ENCODE measurements at regions not wholly inside any gene's neighbourhood (a gene's known extent, or its start where the extent isn't known, plus 50 kb on each side); places are given as distances from the start of the nearest gene placed in this dataset.

DNA sequence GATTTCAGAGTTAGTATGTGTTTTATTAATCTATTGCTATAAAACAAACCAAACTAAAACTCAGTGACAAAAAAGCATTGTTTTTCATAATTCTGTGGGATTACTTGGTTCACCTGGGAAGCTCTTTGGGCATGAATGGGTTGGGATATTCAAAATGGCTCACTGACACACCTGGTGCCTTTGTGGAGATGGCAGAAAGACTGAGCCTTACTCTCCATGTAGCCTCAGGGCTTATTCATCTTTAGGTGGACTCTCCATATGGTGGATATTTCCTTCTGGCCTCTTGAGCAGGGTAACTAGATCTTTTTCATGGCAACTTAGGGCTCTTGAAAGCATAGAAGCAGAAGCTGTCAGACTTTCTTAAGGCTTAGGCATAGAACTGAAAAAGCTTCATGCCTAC, 1102.8 kb upstream of the SEL1L start:
- no peak for TF ChIP-seq POLR2AphosphoS5 (IDR thresholded peaks at IDR 0.05)
- TF ChIP-seq, protein P1, sequence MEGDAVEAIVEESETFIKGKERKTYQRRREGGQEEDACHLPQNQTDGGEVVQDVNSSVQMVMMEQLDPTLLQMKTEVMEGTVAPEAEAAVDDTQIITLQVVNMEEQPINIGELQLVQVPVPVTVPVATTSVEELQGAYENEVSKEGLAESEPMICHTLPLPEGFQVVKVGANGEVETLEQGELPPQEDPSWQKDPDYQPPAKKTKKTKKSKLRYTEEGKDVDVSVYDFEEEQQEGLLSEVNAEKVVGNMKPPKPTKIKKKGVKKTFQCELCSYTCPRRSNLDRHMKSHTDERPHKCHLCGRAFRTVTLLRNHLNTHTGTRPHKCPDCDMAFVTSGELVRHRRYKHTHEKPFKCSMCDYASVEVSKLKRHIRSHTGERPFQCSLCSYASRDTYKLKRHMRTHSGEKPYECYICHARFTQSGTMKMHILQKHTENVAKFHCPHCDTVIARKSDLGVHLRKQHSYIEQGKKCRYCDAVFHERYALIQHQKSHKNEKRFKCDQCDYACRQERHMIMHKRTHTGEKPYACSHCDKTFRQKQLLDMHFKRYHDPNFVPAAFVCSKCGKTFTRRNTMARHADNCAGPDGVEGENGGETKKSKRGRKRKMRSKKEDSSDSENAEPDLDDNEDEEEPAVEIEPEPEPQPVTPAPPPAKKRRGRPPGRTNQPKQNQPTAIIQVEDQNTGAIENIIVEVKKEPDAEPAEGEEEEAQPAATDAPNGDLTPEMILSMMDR (IDR thresholded peaks at IDR 0.05), result no peak
- no peak for TF ChIP-seq POLR2A (IDR thresholded peaks at IDR 0.05)
- Histone ChIP-seq H3K36me3 (no peaks in the 10 kb centered on the region), H3K4me3 (no peak overlapping the region), H3K4me1 (replicated peaks) (no peaks in the 10 kb centered on the region), H3K9me3 (no peaks in the 10 kb centered on the region), H3K27me3 (replicated peaks; ENCODE audit: insufficient read depth) (no peaks in the 10 kb centered on the region), H3K27ac (no peak overlapping the region)
- no peak for DNase-seq (ENCODE audit: low spot score)
- intact Hi-C loops (cut with DNase I), result no loop called here

DNA sequence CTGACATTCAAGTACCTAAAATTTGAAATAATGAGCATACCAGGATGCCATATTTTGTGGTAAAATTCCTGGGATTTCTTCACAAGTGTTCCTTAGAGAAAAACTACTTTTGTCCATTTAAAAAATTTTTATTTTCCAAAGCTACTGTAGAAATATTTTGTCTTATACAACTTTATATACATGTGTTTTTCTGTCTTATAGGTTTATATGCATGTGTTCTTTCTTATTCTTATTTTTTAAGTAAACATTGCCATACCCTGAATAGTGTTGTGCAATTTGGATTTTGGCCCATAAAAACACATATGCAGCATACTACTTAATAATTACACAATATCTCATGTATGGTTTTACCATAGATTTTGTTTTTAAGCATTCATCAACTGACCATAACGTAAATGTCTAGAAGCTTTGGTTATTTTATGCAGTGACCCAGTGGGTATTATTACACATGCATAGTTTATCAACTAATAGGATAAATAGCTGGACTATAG, 1107.4 kb upstream of the SEL1L start:
- Histone ChIP-seq H3K4me3 (no peak overlapping the region), H3K36me3 (no peaks in the 10 kb centered on the region), H3K9me3 (no peaks in the 10 kb centered on the region), H3K4me1 (replicated peaks) (no peaks in the 10 kb centered on the region), H3K27me3 (replicated peaks; ENCODE audit: insufficient read depth) (no peaks in the 10 kb centered on the region), H3K27ac (no peak overlapping the region)
- intact Hi-C loops (cut with DNase I), result no loop called here
- no peak for DNase-seq (ENCODE audit: low spot score)
- WGBS, result 98% methylated on average over 1 of the region's 1 CpG
- TF ChIP-seq POLR2A (IDR thresholded peaks at IDR 0.05), result no peak
- no peak for TF ChIP-seq POLR2AphosphoS5 (IDR thresholded peaks at IDR 0.05)
- TF ChIP-seq, protein P1 (IDR thresholded peaks at IDR 0.05), result no peak

DNA sequence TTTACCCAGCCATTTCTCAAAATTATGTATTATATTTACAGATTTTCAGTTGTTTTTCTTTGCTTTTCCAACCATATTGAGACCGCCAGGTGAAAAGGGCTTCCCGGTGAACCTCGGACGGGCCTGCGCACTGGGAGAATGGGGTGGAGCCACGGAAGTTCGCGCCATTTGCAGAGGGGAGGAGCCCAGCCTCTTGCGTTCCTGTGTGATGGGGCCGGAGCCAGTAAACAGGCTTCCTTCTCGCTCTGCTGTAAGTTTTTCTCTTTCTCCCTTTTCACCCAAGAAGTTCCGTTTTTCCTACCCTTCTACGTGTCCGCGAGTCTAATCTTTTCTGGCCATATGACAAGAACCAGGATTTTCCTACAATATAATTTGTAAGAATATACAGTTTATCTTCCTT, 1108.8 kb upstream of the SEL1L start:
- Histone ChIP-seq H3K27ac (no peak overlapping the region), H3K9me3 (no peaks in the 10 kb centered on the region), H3K36me3 (no peaks in the 10 kb centered on the region), H3K4me3 (no peak overlapping the region), H3K27me3 (replicated peaks; ENCODE audit: insufficient read depth) (no peaks in the 10 kb centered on the region), H3K4me1 (replicated peaks) (no peaks in the 10 kb centered on the region)
- intact Hi-C loops (cut with DNase I), result no loop called here
- 91% methylated on average over 15 of the region's 15 CpGs for WGBS
- no peak for DNase-seq (ENCODE audit: low spot score)
- TF ChIP-seq, protein P1 (IDR thresholded peaks at IDR 0.05), result no peak
- TF ChIP-seq POLR2A (IDR thresholded peaks at IDR 0.05) (no peak), POLR2AphosphoS5 (IDR thresholded peaks at IDR 0.05) (no peak)

DNA sequence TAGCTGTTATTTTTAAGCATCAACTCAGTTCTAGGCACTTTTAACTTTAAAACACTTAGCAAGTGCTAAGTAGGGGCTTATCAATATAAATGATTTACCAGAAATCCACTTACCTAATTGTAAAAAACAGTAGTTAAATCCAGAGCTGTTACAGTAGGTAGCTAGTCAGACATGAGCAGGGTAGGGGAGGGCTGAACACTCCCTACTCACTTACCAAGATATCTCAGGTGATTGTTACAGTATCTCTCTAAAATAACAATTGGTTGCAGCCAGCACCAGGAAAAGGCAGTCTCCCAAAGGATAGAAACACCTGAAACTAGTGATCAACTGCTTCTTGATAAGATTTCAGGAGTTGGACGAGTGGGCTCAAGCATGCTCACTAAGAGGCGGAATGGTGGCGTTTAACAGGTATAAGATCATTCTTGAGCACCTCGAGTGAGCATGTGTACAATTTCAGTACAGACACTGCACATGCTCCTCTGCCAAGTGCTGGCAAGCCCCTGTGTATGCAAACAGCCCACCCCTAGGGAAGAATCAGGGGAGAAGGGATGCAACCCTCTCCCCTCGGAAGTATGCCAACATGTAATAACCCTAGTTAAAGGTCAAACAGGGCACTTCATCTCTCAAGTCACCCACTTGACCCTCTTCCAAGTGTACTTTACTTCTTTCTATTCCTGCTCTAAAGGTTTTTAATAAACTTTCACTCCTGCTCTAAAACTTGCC, 1113.6 kb upstream of the SEL1L start:
- TF ChIP-seq, protein P1 (IDR thresholded peaks at IDR 0.05), result no peak
- no peak for TF ChIP-seq POLR2A (IDR thresholded peaks at IDR 0.05)
- no peak for TF ChIP-seq POLR2AphosphoS5 (IDR thresholded peaks at IDR 0.05)
- H3K36me3 ChIP-seq, result no peaks in the 10 kb centered on the region
- H3K27me3 ChIP-seq (replicated peaks; ENCODE audit: insufficient read depth), result no peaks in the 10 kb centered on the region
- intact Hi-C loops (cut with DNase I), result no loop called here
- H3K4me1 ChIP-seq (replicated peaks), result no peaks in the 10 kb centered on the region
- 78% methylated on average over 5 of the region's 5 CpGs for WGBS
- H3K27ac ChIP-seq, result no peak overlapping the region
- no peak overlapping the region for H3K4me3 ChIP-seq
- H3K9me3 ChIP-seq, result no peaks in the 10 kb centered on the region
- no peak for DNase-seq (ENCODE audit: low spot score)

DNA sequence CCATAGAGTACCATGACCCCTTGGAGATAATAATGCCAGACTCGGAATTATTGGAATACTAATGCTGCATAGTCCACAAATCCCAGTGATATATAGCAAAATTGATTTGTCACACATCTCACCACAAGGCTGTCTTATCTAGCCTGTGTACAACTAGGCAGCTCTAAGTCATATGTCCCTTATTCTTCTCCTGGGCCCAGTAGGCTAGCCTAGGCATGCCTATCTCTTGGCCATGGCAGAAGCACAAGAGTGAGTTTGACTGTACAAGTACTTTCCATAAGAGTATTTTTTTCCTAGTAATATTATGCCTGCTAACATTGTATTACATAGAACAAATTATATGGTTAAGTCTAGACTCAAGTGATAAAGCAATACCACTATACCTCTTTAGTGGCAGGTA, 1122.1 kb upstream of the SEL1L start:
- H3K9me3 ChIP-seq, result no peaks in the 10 kb centered on the region
- no peak overlapping the region for H3K4me3 ChIP-seq
- no peaks in the 10 kb centered on the region for H3K4me1 ChIP-seq (replicated peaks)
- no peaks in the 10 kb centered on the region for H3K36me3 ChIP-seq
- no peak for TF ChIP-seq POLR2A (IDR thresholded peaks at IDR 0.05)
- TF ChIP-seq, protein P1 (IDR thresholded peaks at IDR 0.05), result no peak
- no peak for TF ChIP-seq POLR2AphosphoS5 (IDR thresholded peaks at IDR 0.05)
- no peaks in the 10 kb centered on the region for H3K27me3 ChIP-seq (replicated peaks; ENCODE audit: insufficient read depth)
- H3K27ac ChIP-seq, result no peak overlapping the region
- DNase-seq (ENCODE audit: low spot score), result peak; percentile 5
- intact Hi-C loops (cut with DNase I), result no loop called here
- 92% methylated on average over 1 of the region's 1 CpG for WGBS

All from prostate gland (tissue), 2 donors.